WTC11 (cell line): ENCODE measurements at regions not wholly inside any gene's neighbourhood (a gene's known extent, or its start where the extent isn't known, plus 50 kb on each side); places are given as distances from the start of the nearest gene placed in this dataset.

Source experiments
- ATAC-seq: fragments of 200-7000 bp; cut with Tn5 transposase; 2 replicates; pipeline ENCODE4 v1.10.0; 2021; ENCODE audit warnings: mild to moderate bottlenecking, moderate library complexity
- CTCF ChIA-PET: fragments of 300-600 bp; sonication (Branson Sonifier 250); formaldehyde crosslinking; loops from one replicate; lab custom pipeline; 2021; ENCODE audit warnings: antibody characterized with exemption; lab: Charles Lee
- POLR2A ChIA-PET: fragments of 350-600 bp; sonication (Branson Sonifier 250); formaldehyde crosslinking; loops from one replicate; lab custom pipeline; 2021; ENCODE audit warnings: antibody characterized with exemption; lab: Charles Lee
- DNase-seq: peaks from one replicate; pipeline ENCODE4 v3.0.0; 2021; ENCODE audit warnings: low spot score
- H3K27ac Mint-ChIP-seq: 2 replicates; pipeline ENCODE4 v1.8.0; 2021; ENCODE audit warnings: mixed read lengths
- H3K27me3 Mint-ChIP-seq: 2 replicates; pipeline ENCODE4 v1.8.0; 2021; ENCODE audit warnings: low read depth, mild to moderate bottlenecking, moderate library complexity, mixed read lengths
- H3K36me3 Mint-ChIP-seq: 2 replicates; pipeline ENCODE4 v1.8.0; 2021; ENCODE audit warnings: mixed read lengths
- H3K4me1 Mint-ChIP-seq: 2 replicates; pipeline ENCODE4 v1.8.0; 2022; ENCODE audit warnings: mixed read lengths
- H3K4me3 Mint-ChIP-seq: 2 replicates; pipeline ENCODE4 v1.8.0; 2021; ENCODE audit warnings: mild to moderate bottlenecking, moderate library complexity, mixed read lengths
- H3K9me3 Mint-ChIP-seq: 2 replicates; pipeline ENCODE4 v1.8.0; 2021; ENCODE audit warnings: mixed read lengths
- ATF1 ChIP-seq: sonication (generic); formaldehyde crosslinking; IDR thresholded peaks from 2 replicates; pipeline ENCODE4 v1.8.1; 2023; ENCODE audit warnings: mild to moderate bottlenecking, moderate library complexity, missing genetic modification reagents
- ATF2 ChIP-seq: sonication (generic); formaldehyde crosslinking; IDR thresholded peaks from 2 replicates; pipeline ENCODE4 v1.8.1; 2022; ENCODE audit warnings: low read depth, missing genetic modification reagents, borderline replicate concordance
- CBFB ChIP-seq: sonication (generic); formaldehyde crosslinking; IDR thresholded peaks from 2 replicates; pipeline ENCODE4 v1.8.1; 2022; ENCODE audit warnings: mild to moderate bottlenecking, low read depth, missing genetic modification reagents
- FOXP1 ChIP-seq: sonication (generic); formaldehyde crosslinking; IDR thresholded peaks from 2 replicates; pipeline ENCODE4 v1.8.0; 2022; ENCODE audit warnings: missing genetic modification reagents, mild to moderate bottlenecking, moderate library complexity, borderline replicate concordance
- FOXP4 ChIP-seq: sonication (generic); formaldehyde crosslinking; IDR thresholded peaks from 2 replicates; pipeline ENCODE4 v1.8.0; 2022; ENCODE audit warnings: mild to moderate bottlenecking, missing genetic modification reagents
- GTF2I ChIP-seq: fragments of 250-450 bp; sonication (Bioruptor Pico); conservative IDR thresholded peaks from 2 replicates; pipeline ENCODE4 v1.4.0; 2021; ENCODE audit warnings: mild to moderate bottlenecking
- JAZF1 ChIP-seq: fragments of 250-450 bp; sonication (Bioruptor Pico); IDR thresholded peaks from 2 replicates; pipeline ENCODE4 v1.9.0; 2021; ENCODE audit warnings: moderate library complexity, mild to moderate bottlenecking, inconsistent platforms
- MLX ChIP-seq: sonication (generic); formaldehyde crosslinking; IDR thresholded peaks from 2 replicates; pipeline ENCODE4 v1.8.1; 2023; ENCODE audit warnings: mild to moderate bottlenecking, missing genetic modification reagents, moderate library complexity
- MXD4 ChIP-seq: fragments of 250-450 bp; sonication (Bioruptor Pico); IDR thresholded peaks from 2 replicates; pipeline ENCODE4 v1.8.0; 2021; ENCODE audit warnings: mild to moderate bottlenecking, moderate library complexity, borderline replicate concordance
- MYBL2 ChIP-seq: sonication (generic); formaldehyde crosslinking; IDR thresholded peaks from 2 replicates; pipeline ENCODE4 v1.8.1; 2023; ENCODE audit warnings: mild to moderate bottlenecking, moderate library complexity, missing genetic modification reagents
- NFYB ChIP-seq: sonication (generic); formaldehyde crosslinking; conservative IDR thresholded peaks from 2 replicates; pipeline ENCODE4 v1.8.0; 2022; ENCODE audit warnings: low read depth, missing genetic modification reagents
- NR2C2 ChIP-seq: sonication (generic); formaldehyde crosslinking; IDR thresholded peaks from 2 replicates; pipeline ENCODE4 v1.8.0; 2022; ENCODE audit warnings: mild to moderate bottlenecking, missing genetic modification reagents
- TCF7 ChIP-seq: sonication (generic); formaldehyde crosslinking; IDR thresholded peaks from 2 replicates; pipeline ENCODE4 v1.8.0; 2022; ENCODE audit warnings: mild to moderate bottlenecking, low read depth, missing genetic modification reagents, moderate library complexity
- TEAD1 ChIP-seq: sonication (generic); formaldehyde crosslinking; IDR thresholded peaks from 2 replicates; pipeline ENCODE4 v1.8.0; 2022; ENCODE audit warnings: mild to moderate bottlenecking, missing genetic modification reagents
- ZNF219 ChIP-seq: sonication (generic); formaldehyde crosslinking; IDR thresholded peaks from 2 replicates; pipeline ENCODE4 v1.8.0; 2023; ENCODE audit warnings: missing genetic modification reagents, mild to moderate bottlenecking, borderline replicate concordance
- ZNF232 ChIP-seq: sonication (generic); formaldehyde crosslinking; IDR thresholded peaks from 2 replicates; pipeline ENCODE4 v1.8.0; 2022; ENCODE audit warnings: mild to moderate bottlenecking, missing genetic modification reagents
- ZNF263 ChIP-seq: sonication (generic); formaldehyde crosslinking; IDR thresholded peaks from 2 replicates; pipeline ENCODE4 v1.8.1; 2022; ENCODE audit warnings: low read depth, mild to moderate bottlenecking, moderate library complexity, missing genetic modification reagents
- ZNF396 ChIP-seq: fragments of 250-450 bp; sonication (Bioruptor Pico); IDR thresholded peaks from 2 replicates; pipeline ENCODE4 v1.8.0; 2021; ENCODE audit warnings: mild to moderate bottlenecking, moderate library complexity, borderline replicate concordance
- ZNF423 ChIP-seq: fragments of 250-450 bp; sonication (Bioruptor Pico); IDR thresholded peaks from 2 replicates; pipeline ENCODE4 v2.1.2; 2022; ENCODE audit warnings: mild to moderate bottlenecking, moderate library complexity
- TF ChIP-seq, protein P1 (sequence below): sonication (generic); formaldehyde crosslinking; conservative IDR thresholded peaks from 2 replicates; pipeline ENCODE4 v1.8.1; 2023; ENCODE audit warnings: mild to moderate bottlenecking, low read depth, missing genetic modification reagents, moderate library complexity
- TF ChIP-seq, protein P2 (sequence below): fragments of 250-450 bp; sonication (Bioruptor Pico); IDR thresholded peaks from 2 replicates; pipeline ENCODE4 v1.9.0; 2021; ENCODE audit warnings: moderate library complexity, mild to moderate bottlenecking, inconsistent platforms, borderline replicate concordance

- TF ChIP-seq, protein P1, sequence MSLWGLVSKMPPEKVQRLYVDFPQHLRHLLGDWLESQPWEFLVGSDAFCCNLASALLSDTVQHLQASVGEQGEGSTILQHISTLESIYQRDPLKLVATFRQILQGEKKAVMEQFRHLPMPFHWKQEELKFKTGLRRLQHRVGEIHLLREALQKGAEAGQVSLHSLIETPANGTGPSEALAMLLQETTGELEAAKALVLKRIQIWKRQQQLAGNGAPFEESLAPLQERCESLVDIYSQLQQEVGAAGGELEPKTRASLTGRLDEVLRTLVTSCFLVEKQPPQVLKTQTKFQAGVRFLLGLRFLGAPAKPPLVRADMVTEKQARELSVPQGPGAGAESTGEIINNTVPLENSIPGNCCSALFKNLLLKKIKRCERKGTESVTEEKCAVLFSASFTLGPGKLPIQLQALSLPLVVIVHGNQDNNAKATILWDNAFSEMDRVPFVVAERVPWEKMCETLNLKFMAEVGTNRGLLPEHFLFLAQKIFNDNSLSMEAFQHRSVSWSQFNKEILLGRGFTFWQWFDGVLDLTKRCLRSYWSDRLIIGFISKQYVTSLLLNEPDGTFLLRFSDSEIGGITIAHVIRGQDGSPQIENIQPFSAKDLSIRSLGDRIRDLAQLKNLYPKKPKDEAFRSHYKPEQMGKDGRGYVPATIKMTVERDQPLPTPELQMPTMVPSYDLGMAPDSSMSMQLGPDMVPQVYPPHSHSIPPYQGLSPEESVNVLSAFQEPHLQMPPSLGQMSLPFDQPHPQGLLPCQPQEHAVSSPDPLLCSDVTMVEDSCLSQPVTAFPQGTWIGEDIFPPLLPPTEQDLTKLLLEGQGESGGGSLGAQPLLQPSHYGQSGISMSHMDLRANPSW (CRISPR knock-in tag), result no peak
- TF ChIP-seq ZNF232 (CRISPR knock-in tag) (no peak), FOXP4 (CRISPR knock-in tag) (no peak), ZNF423 (CRISPR knock-in tag) (no peak), TCF7 (CRISPR knock-in tag) (no peak), TEAD1 (no peak), MYBL2 (CRISPR knock-in tag) (no peak)
- TF ChIP-seq, protein P2, sequence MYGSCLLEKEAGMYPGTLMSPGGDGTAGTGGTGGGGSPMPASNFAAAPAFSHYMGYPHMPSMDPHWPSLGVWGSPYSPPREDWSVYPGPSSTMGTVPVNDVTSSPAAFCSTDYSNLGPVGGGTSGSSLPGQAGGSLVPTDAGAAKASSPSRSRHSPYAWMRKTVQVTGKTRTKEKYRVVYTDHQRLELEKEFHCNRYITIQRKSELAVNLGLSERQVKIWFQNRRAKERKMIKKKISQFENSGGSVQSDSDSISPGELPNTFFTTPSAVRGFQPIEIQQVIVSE (CRISPR knock-in tag), result no peak
Measured at GRCh38 chr1:187977298-187977697, 1148.5 kb downstream of the PLA2G4A start (continued).

- CTCF ChIA-PET, result no interaction called here
- ATAC-seq, result no peak
Measured at GRCh38 chr1:187985145-187985896, 1156.6 kb downstream of the PLA2G4A start.

GRCh38 chr1:187985897-187986654, 1157.3 kb downstream of the PLA2G4A start:
- CTCF ChIA-PET, result no interaction called here
- DNase-seq (no peak), ATAC-seq (no peak)
- H3K4me3 Mint-ChIP-seq, result no peak overlapping the region
- H3K4me1 Mint-ChIP-seq, result no peaks in the 10 kb centered on the region
- POLR2A ChIA-PET, result no interaction called here
- no peaks in the 10 kb centered on the region for H3K36me3 Mint-ChIP-seq
- H3K9me3 Mint-ChIP-seq, result peaks cover 13% of the 10 kb centered on the region
- H3K27ac Mint-ChIP-seq, result no peak overlapping the region
- H3K27me3 Mint-ChIP-seq, result no peaks in the 10 kb centered on the region
- TF ChIP-seq GTF2I (CRISPR knock-in tag) (no peak), FOXP4 (CRISPR knock-in tag) (no peak), FOXP1 (CRISPR knock-in tag) (no peak), ATF1 (CRISPR knock-in tag) (no peak), MYBL2 (CRISPR knock-in tag) (no peak), ZNF423 (CRISPR knock-in tag) (no peak), MXD4 (CRISPR knock-in tag) (no peak), ATF2 (CRISPR knock-in tag) (no peak), ZNF396 (CRISPR knock-in tag) (no peak), CBFB (no peak), ZNF263 (CRISPR knock-in tag) (no peak), JAZF1 (CRISPR knock-in tag) (no peak), NR2C2 (CRISPR knock-in tag) (no peak), ZNF219 (CRISPR knock-in tag) (no peak), MLX (no peak)

More at GRCh38 chr1:187985145-187985896, 1156.6 kb downstream of the PLA2G4A start:
- TF ChIP-seq NFYB (no peak), ATF1 (CRISPR knock-in tag) (no peak)
- TF ChIP-seq, all 79 proteins: peak for 0
- no peak overlapping the region for H3K4me3 Mint-ChIP-seq
- H3K9me3 Mint-ChIP-seq, result peaks cover 20% of the 10 kb centered on the region
- DNase-seq, result no peak
- H3K27ac Mint-ChIP-seq, result no peak overlapping the region
- H3K27me3 Mint-ChIP-seq, result no peaks in the 10 kb centered on the region
- H3K36me3 Mint-ChIP-seq, result no peaks in the 10 kb centered on the region
- POLR2A ChIA-PET, result no interaction called here
- no peaks in the 10 kb centered on the region for H3K4me1 Mint-ChIP-seq
